CD14-positive monocyte (primary cell): ENCODE measurements at regions not wholly inside any gene's neighbourhood (a gene's known extent, or its start where the extent isn't known, plus 50 kb on each side); places are given as distances from the start of the nearest gene placed in this dataset.

Experiments used
- DNase-seq, 3 donors: peaks; one replicate each; pipeline ENCODE4 v3.0.0-alpha.2; 2011 to 2022
- H2AFZ ChIP-seq: 2 replicates; pipeline ENCODE4 v1.6.0; 2012; ENCODE audit warnings: mild to moderate bottlenecking, low read depth, low read length, inconsistent platforms; ENCODE audit not compliant: insufficient read depth, poor library complexity, severe bottlenecking
- H3K27ac ChIP-seq, 2 donors: 1 replicate in 1 of 2; 2 replicates in 1 of 2; pipeline ENCODE4 v1.5.1; 2012 to 2013; ENCODE audit warnings: low read length in 2 of 2, control low read depth in 1 of 2, inconsistent platforms in 1 of 2, low read depth in 1 of 2, mild to moderate bottlenecking in 1 of 2
- H3K27me3 ChIP-seq, 2 donors: one replicate each; pipeline versions ENCODE4 v1.6.0 to v1.6.1; 2011 to 2013; ENCODE audit warnings: low read length in 2 of 2; ENCODE audit not compliant: control insufficient read depth in 2 of 2, insufficient read depth in 2 of 2
- H3K36me3 ChIP-seq, 2 donors: replicated peaks in 1 of 2; 1 replicate in 1 of 2; 2 replicates in 1 of 2; pipeline versions ENCODE4 v1.5.1 to v1.6.1; 2012 to 2013; ENCODE audit warnings: low read length in 2 of 2, control low read depth in 1 of 2, inconsistent platforms in 1 of 2, mild to moderate bottlenecking in 1 of 2; ENCODE audit not compliant: insufficient read depth in 2 of 2, control insufficient read depth in 1 of 2
- H3K4me1 ChIP-seq, 2 donors: 1 replicate in 1 of 2; 2 replicates in 1 of 2; pipeline versions ENCODE4 v1.5.1 to v1.6.1; 2012 to 2013; ENCODE audit warnings: low read length in 2 of 2, control low read depth in 1 of 2, inconsistent platforms in 1 of 2, mild to moderate bottlenecking in 1 of 2, moderate library complexity in 1 of 2; ENCODE audit not compliant: insufficient read depth in 2 of 2, control insufficient read depth in 1 of 2
- H3K4me2 ChIP-seq: replicated peaks from 2 replicates; pipeline ENCODE3; 2012; ENCODE audit warnings: low read length, moderate library complexity, mild to moderate bottlenecking; ENCODE audit not compliant: poor library complexity, severe bottlenecking; ENCODE audit errors: extremely low read depth
- H3K4me3 ChIP-seq, 3 experiments: fragments of 200-600 bp in 1 of 3; sonication (generic) in 1 of 3; replicated peaks in 1 of 3; 1 replicate in 2 of 3; 2 replicates in 1 of 3; pipeline ENCODE4 v1.5.1; 2011 to 2013; ENCODE audit warnings: low read length in 3 of 3, mild to moderate bottlenecking in 3 of 3, control low read depth in 2 of 3, low read depth in 2 of 3, inconsistent platforms in 1 of 3, moderate library complexity in 1 of 3
- H3K79me2 ChIP-seq: 2 replicates; pipeline ENCODE4 v1.6.0; 2012; ENCODE audit warnings: mild to moderate bottlenecking, control low read depth, inconsistent platforms, low read length, moderate library complexity; ENCODE audit not compliant: insufficient read depth
- H3K9ac ChIP-seq: 2 replicates; pipeline ENCODE4 v1.6.0; 2017; ENCODE audit warnings: low read length, mild to moderate bottlenecking; ENCODE audit not compliant: insufficient read depth, poor library complexity, severe bottlenecking
- H3K9me3 ChIP-seq, 2 donors: replicated peaks in 1 of 2; 1 replicate in 1 of 2; 2 replicates in 1 of 2; pipeline versions ENCODE4 v1.5.1 to v1.6.1; 2012 to 2013; ENCODE audit warnings: low read length in 2 of 2, control low read depth in 1 of 2; ENCODE audit not compliant: control insufficient read depth in 1 of 2, insufficient read depth in 1 of 2
- H4K20me1 ChIP-seq: 2 replicates; pipeline ENCODE4 v1.6.0; 2012; ENCODE audit warnings: mild to moderate bottlenecking, low read length, control low read depth, moderate library complexity; ENCODE audit not compliant: insufficient read depth
- H3K27ac Mint-ChIP-seq, 7 donors: one replicate each; pipeline ENCODE4 v1.8.0; 2020; ENCODE audit warnings: mild to moderate bottlenecking in 7 of 7, mixed read lengths in 7 of 7, moderate library complexity in 6 of 7, inconsistent platforms in 2 of 7
- H3K27me3 Mint-ChIP-seq, 3 donors: one replicate each; pipeline ENCODE4 v1.8.0; 2021 to 2022; ENCODE audit warnings: low read depth in 3 of 3, mild to moderate bottlenecking in 3 of 3, mixed read lengths in 3 of 3, moderate library complexity in 3 of 3, inconsistent platforms in 1 of 3
- H3K36me3 Mint-ChIP-seq, 2 donors: one replicate each; pipeline ENCODE4 v1.8.0; 2020; ENCODE audit warnings: mixed read lengths in 2 of 2, inconsistent platforms in 1 of 2, mild to moderate bottlenecking in 1 of 2
- H3K4me1 Mint-ChIP-seq: one replicate; pipeline ENCODE4 v1.8.0; 2020; ENCODE audit warnings: mild to moderate bottlenecking, mixed read lengths
- H3K4me3 Mint-ChIP-seq, 2 donors: one replicate each; pipeline ENCODE4 v1.8.0; 2020; ENCODE audit warnings: mild to moderate bottlenecking in 2 of 2, mixed read lengths in 2 of 2, moderate library complexity in 1 of 2
- H3K9me3 Mint-ChIP-seq, 7 donors: one replicate each; pipeline ENCODE4 v1.8.0; 2020 to 2022; ENCODE audit warnings: mixed read lengths in 7 of 7, mild to moderate bottlenecking in 6 of 7, moderate library complexity in 6 of 7, inconsistent platforms in 2 of 7
- CTCF ChIP-seq: fragments of 200-600 bp; IDR thresholded peaks from one replicate; pipeline ENCODE4 v1.8.0; 2022; ENCODE audit warnings: antibody characterized with exemption, mild to moderate bottlenecking
- WGBS: methylation state at CpG from one replicate; pipeline ENCODE4 v1.1.5; 2013; ENCODE audit warnings: missing lambda C conversion rate; ENCODE audit not compliant: insufficient coverage; 5-methylcytosine and 5-hydroxymethylcytosine counted together
- intact Hi-C, 2 donors: fragments of 100-400 bp; cut with micrococcal nuclease; formaldehyde crosslinking; loops; one replicate each; pipeline versions ENCODE4 v1.15.0 to v1.15.1; 2023

- H3K27ac Mint-ChIP-seq: no peak overlapping the region
- no peaks in the 10 kb centered on the region for H3K4me1 ChIP-seq
- no peak for TF ChIP-seq CTCF
- H3K36me3 ChIP-seq: no peaks in the 10 kb centered on the region
- H3K27me3 Mint-ChIP-seq: peaks cover 4 to 9% (median 8%) of the 10 kb centered on the region in 3 donors
- H2AFZ ChIP-seq: no peak overlapping the region
- H3K9ac ChIP-seq: no peak overlapping the region
- no peaks in the 10 kb centered on the region for H3K36me3 Mint-ChIP-seq
- intact Hi-C loops: no loop called here
- no peaks in the 10 kb centered on the region for H3K4me1 Mint-ChIP-seq
- WGBS: no CpG with 5 or more reads among the region's 2 CpGs
- no peaks in the 10 kb centered on the region for H3K9me3 ChIP-seq
- DNase-seq: no peak
- H3K4me3 ChIP-seq: no peak overlapping the region
- H3K27ac ChIP-seq: no peak overlapping the region
- no peaks in the 10 kb centered on the region for H4K20me1 ChIP-seq
- H3K4me2 ChIP-seq: no peak overlapping the region
- H3K9me3 Mint-ChIP-seq: peaks cover 0 to 5% (median 1%) of the 10 kb centered on the region in 7 donors
- H3K79me2 ChIP-seq: no peaks in the 10 kb centered on the region
- H3K27me3 ChIP-seq: no peaks in the 10 kb centered on the region
- H3K4me3 Mint-ChIP-seq: no peak overlapping the region
Observed at GRCh38 chr2:109068811-109069210, 60.2 kb upstream of the SH3RF3 start.

DNA sequence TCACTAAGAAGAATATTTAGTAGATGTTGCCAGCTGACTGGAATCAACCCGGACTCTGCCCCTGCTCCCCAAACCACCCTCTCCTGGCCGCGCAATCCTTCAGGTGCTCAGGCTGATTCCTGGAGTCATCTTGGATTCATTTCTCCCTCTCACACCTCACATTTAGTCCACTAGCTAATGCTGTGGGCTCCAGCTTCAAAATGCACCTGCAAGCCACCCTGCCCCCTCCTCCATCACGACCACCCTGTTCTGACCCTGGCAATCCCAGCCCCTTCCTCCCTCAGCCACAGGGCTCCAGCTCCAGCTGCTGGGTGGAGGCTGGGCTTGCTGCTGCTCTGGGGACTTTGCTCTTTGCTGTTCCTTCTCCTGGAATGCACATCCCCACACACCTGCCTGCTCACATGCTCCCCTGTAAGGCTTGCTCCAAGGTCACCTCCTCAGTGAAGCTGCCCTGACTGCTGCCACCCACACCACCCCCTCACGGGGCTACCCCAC lies 61.3 kb upstream of the SH3RF3 start:
- H3K79me2 ChIP-seq: no peaks in the 10 kb centered on the region
- DNase-seq: no peak
- H3K27me3 ChIP-seq: no peaks in the 10 kb centered on the region
- no peak overlapping the region for H3K4me3 ChIP-seq
- TF ChIP-seq CTCF: no peak
- intact Hi-C loops: no loop called here
- H4K20me1 ChIP-seq: no peaks in the 10 kb centered on the region
- no peak overlapping the region for H3K4me2 ChIP-seq
- Mint-ChIP-seq H3K4me1 (no peaks in the 10 kb centered on the region), H3K36me3 (no peaks in the 10 kb centered on the region), H3K27me3 (peaks cover 3 to 6% (median 5%) of the 10 kb centered on the region in 3 donors), H3K27ac (no peak overlapping the region), H3K4me3 (no peak overlapping the region), H3K9me3 (peaks cover 0 to 3% (median under 1%) of the 10 kb centered on the region in 7 donors)
- H3K9me3 ChIP-seq: no peaks in the 10 kb centered on the region
- no peak overlapping the region for H3K9ac ChIP-seq
- H2AFZ ChIP-seq: no peak overlapping the region
- no peaks in the 10 kb centered on the region for H3K36me3 ChIP-seq
- H3K4me1 ChIP-seq: no peaks in the 10 kb centered on the region
- 91% methylated on average over 5 of the region's 5 CpGs for WGBS
- no peak overlapping the region for H3K27ac ChIP-seq
